ENCODE measurements at regions not wholly inside any gene's neighbourhood (a gene's known extent, or its start where the extent isn't known, plus 50 kb on each side); places are given as distances from the start of the nearest gene placed in this dataset.

GRCh38 chr11:97702951-97703350 lies 1313.1 kb downstream of the JRKL start:
- no peak for TF ChIP-seq ZNF384 (IDR thresholded peaks at IDR 0.05)
- no peak for TF ChIP-seq BHLHE40 (IDR thresholded peaks at IDR 0.05; ENCODE audit: borderline replicate concordance)
- no peak for TF ChIP-seq FOXK2 (IDR thresholded peaks at IDR 0.05)
- no peak for TF ChIP-seq SP1 (IDR thresholded peaks at IDR 0.05)
- TF ChIP-seq TARDBP (IDR thresholded peaks at IDR 0.05), result no peak
- no peak for TF ChIP-seq LEF1 (IDR thresholded peaks at IDR 0.05; ENCODE audit: borderline replicate concordance)
- no peak for TF ChIP-seq SUZ12 (IDR thresholded peaks at IDR 0.05)
- TF ChIP-seq HDGF (IDR thresholded peaks at IDR 0.05; ENCODE audit: borderline replicate concordance), result no peak
- no peak for TF ChIP-seq FOXA1 (IDR thresholded peaks at IDR 0.05)
